Upper lobe of left lung (tissue), 4 donors: ENCODE measurements at regions not wholly inside any gene's neighbourhood (a gene's known extent, or its start where the extent isn't known, plus 50 kb on each side); places are given as distances from the start of the nearest gene placed in this dataset.

ENCODE experiments used
- POLR2A ChIP-seq, 4 donors: fragments of 450-650 bp; IDR thresholded peaks; one replicate each; pipeline ENCODE4 v1.5.1; 2016 to 2017; ENCODE audit warnings: antibody characterized with exemption in 4 of 4, mild to moderate bottlenecking in 2 of 4
- TF ChIP-seq, protein P1 (sequence below), 6 experiments: fragments of 450-650 bp in 4 of 6; fragments of 200-600 bp in 2 of 6; sonication (generic) in 2 of 6; IDR thresholded peaks; one replicate each; pipeline ENCODE4 v1.5.1; 2016 to 2019; ENCODE audit warnings: antibody characterized with exemption in 6 of 6

DNA sequence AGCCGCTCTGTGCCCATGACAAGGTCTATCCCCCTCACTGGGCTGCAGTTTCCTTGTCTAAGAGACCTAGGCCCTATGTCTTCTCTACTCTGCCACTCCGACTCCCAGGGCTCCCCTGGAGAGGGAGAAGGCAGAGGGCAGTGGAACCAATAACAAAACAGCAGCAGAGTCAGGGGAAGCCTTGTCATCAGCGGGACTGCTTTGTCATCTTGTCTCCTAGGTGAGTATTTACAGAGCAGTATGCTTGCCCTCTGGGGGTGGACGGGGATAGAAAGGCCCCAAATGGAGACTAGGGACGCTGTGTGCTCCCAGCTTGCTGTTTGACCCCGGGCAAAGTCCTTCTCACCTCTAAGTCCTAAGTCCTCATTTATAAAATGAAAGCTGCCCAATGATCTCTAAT is 318.5 kb downstream of the CDK5RAP2 start:
- TF ChIP-seq, protein P1, sequence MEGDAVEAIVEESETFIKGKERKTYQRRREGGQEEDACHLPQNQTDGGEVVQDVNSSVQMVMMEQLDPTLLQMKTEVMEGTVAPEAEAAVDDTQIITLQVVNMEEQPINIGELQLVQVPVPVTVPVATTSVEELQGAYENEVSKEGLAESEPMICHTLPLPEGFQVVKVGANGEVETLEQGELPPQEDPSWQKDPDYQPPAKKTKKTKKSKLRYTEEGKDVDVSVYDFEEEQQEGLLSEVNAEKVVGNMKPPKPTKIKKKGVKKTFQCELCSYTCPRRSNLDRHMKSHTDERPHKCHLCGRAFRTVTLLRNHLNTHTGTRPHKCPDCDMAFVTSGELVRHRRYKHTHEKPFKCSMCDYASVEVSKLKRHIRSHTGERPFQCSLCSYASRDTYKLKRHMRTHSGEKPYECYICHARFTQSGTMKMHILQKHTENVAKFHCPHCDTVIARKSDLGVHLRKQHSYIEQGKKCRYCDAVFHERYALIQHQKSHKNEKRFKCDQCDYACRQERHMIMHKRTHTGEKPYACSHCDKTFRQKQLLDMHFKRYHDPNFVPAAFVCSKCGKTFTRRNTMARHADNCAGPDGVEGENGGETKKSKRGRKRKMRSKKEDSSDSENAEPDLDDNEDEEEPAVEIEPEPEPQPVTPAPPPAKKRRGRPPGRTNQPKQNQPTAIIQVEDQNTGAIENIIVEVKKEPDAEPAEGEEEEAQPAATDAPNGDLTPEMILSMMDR (IDR thresholded peaks at IDR 0.05), result no peak
- no peak for TF ChIP-seq POLR2A (IDR thresholded peaks at IDR 0.05)
